LNCAP (cell line): ENCODE measurements at regions not wholly inside any gene's neighbourhood (a gene's known extent, or its start where the extent isn't known, plus 50 kb on each side); places are given as distances from the start of the nearest gene placed in this dataset.

ENCODE experiments used
- TF ChIP-seq, protein P1 (sequence below): fragments of 450-650 bp; IDR thresholded peaks from 2 replicates; pipeline ENCODE4 v1.5.1; 2017; ENCODE audit warnings: mild to moderate bottlenecking

DNA sequence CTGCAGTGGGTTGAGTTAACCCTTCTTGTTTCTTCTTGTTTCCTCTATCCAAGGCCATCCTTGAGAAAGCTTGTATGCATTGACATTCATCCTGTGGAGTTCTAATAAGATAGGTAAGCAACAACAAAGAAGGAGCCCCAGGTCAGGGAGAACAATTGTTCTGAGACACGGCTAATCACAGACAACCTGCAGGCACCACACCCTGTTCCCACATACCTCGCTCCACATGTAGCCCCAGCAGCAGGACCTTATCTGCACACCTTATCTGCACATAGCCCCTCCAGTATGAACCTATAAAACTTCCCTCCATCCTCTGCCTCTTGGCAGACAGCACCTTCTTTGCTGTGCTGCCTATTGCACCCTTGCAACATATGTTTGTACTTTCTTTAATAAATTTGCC is 129.1 kb downstream of the MSL3 start:
- TF ChIP-seq, protein P1, sequence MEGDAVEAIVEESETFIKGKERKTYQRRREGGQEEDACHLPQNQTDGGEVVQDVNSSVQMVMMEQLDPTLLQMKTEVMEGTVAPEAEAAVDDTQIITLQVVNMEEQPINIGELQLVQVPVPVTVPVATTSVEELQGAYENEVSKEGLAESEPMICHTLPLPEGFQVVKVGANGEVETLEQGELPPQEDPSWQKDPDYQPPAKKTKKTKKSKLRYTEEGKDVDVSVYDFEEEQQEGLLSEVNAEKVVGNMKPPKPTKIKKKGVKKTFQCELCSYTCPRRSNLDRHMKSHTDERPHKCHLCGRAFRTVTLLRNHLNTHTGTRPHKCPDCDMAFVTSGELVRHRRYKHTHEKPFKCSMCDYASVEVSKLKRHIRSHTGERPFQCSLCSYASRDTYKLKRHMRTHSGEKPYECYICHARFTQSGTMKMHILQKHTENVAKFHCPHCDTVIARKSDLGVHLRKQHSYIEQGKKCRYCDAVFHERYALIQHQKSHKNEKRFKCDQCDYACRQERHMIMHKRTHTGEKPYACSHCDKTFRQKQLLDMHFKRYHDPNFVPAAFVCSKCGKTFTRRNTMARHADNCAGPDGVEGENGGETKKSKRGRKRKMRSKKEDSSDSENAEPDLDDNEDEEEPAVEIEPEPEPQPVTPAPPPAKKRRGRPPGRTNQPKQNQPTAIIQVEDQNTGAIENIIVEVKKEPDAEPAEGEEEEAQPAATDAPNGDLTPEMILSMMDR = no peak

DNA sequence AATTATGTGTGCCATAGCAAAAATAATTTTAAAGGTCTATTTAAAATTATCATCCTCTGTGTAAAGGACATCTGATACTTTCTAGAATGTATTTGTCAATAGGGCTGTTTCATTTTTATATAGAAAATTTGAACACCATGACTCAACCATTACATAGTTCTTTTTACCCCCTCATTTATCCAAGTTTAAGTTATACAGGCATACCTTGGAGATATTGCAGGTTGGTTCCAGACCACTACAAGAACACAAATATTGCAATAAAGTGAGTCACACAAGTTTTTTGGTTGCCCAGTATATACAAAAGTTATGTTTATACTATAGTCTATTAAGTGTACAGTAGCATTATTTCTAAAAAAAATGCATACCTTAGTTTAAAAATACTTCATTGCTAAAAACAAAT is 130.4 kb downstream of the MSL3 start:
- TF ChIP-seq, protein P1 = no peak

DNA sequence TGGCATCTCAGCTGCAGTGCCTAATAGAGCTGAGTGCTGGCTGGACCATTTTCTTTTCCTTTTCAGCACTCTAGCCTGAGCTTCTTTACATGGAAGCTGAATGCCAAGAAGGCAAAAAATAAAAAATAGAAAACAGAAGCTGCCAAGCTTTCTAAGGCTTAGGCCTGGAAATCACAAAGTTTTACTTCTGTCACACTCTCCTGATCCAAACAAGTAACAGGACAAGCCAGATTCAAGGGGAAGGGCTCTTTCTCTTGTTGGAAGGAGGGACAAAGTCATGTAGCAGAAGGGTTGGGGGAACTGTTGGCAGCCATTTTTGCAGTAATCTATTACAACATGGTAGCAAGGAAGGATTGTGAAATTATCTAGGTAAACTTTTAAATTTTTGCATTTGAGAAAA is 131.8 kb downstream of the MSL3 start:
- TF ChIP-seq, protein P1 = no peak

DNA sequence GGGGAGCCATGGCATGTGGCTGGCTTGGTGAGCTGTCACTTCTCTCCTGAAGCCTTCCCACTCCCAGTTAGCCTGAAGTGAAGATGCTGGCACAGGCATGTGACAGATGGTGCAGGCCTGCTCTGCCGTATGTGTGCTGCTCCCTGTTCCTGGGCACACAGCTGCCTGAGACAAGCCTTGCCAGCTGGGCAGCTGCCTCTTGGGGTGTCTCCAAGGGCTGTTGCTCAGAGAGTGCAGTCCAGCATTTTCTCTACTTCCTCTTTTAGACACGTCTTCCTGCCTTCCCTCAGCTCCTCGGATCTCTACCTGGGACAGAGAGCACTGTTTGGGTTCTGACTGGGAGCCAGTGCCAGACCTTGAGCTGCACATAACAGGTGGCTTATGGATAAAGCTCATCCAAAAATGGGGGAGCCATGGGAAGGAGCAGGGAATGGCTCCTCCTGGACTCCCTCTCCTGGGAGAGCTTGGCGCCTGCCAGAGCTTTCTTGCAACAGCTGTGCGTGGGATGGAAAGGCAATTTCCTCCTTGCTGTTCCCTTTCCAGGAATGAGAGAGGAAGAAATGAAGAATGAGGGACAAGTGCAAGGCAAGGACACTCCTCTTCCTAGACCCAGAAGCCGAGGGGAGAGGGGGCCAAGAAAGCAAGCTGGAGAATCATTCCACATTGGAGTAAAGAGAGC is 132.9 kb downstream of the MSL3 start:
- TF ChIP-seq, protein P1 = no peak

DNA sequence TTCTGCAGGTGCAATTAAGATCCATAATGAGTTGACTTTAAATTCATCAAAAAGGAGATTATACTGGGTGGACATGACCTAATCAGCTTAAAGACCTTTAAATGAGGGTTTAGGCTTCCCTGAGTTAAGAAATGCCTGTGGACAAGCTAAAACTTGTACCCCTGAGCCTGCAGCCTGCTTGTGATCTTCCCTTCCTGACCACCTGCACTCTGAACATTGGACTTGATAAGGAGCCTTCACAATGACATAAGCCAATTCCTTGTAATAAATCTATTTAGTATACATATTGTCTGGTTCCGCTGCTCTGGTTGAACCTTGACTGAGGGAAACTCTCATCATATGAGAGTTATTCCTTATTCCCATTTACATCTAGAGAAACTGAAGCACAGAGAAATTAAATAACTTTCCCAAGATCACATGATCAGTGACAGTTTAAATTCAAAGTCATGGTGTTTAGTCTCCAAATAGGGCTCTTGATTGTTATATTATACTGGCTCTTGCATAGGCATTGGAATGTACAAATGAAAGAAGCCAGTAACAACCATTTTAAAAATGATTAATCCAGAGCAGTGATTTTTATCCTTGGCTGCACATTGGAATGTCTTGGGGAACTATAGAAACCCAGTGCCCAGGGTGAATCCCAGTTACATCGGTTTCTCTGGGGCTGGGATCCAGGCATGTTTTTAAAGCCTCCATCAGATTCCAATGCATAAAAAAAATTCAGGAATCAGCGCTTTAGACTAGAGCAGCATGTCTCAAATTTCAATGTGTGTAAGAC is 136.1 kb downstream of the MSL3 start:
- TF ChIP-seq, protein P1 = no peak

DNA sequence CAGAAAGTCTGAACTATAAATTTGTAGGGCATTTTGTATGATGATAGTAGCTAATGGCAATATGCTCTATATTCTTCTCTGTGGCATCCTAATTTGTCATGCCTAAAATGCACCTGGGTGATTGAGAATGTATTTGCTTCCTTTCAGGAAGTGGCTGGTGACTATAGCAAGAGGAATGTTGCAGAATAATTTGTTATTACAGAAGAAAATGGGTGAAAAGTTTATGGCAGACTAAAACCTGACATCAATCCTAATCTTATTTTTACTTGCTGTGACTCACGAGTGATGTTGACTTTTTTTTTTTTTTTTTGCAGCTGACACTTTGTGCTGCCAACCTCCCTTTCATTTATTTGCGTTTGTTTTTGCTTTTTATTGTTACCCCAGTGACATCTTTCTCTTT is 141.1 kb downstream of the MSL3 start:
- TF ChIP-seq, protein P1 = no peak

DNA sequence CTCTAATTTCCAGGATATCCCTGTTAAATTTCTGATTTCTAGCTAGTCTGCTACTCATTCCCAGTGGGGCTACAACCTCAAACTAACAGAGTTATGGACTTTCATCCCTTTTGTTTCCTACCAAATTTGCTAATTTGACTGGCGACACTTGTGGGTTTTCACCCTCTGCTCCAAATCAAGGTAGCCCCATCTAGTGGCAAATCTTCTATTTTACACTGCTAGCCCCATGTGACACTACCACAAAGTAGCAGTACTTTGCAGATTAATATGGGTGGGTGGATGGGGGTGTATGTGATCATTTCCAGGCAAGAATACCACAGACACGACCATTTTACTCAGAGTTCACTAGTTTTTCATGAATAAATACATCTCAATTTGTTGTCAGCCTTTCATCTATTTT is 150.3 kb downstream of the MSL3 start:
- TF ChIP-seq, protein P1 = peak; percentile 45
